RKO (cell line): ENCODE measurements at regions not wholly inside any gene's neighbourhood (a gene's known extent, or its start where the extent isn't known, plus 50 kb on each side); places are given as distances from the start of the nearest gene placed in this dataset.

Experiments used
- DNase-seq: peaks from one replicate; pipeline ENCODE4 v3.0.0-alpha.2; 2016; ENCODE audit warnings: low spot score

DNA sequence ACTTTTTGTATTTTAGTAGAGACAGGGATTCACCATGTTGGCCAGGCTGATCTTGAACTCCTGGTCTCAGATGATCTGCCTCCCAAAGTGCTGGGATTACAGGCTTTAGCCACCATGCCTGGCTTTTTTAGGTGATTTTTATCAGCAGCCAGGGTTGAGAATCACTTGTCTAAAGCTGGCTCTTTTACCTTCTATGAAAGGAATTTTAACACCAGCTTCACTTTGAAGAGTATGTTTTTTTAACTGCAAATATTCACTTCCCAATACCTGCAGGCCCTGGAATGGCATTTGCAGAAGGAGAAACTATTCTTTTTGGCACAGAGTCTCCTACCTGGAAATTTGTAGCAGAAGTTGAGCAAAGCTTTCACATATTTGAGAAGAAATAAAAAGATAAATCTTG, 63.6 kb upstream of the NAA20 start:
- DNase-seq, result no peak

DNA sequence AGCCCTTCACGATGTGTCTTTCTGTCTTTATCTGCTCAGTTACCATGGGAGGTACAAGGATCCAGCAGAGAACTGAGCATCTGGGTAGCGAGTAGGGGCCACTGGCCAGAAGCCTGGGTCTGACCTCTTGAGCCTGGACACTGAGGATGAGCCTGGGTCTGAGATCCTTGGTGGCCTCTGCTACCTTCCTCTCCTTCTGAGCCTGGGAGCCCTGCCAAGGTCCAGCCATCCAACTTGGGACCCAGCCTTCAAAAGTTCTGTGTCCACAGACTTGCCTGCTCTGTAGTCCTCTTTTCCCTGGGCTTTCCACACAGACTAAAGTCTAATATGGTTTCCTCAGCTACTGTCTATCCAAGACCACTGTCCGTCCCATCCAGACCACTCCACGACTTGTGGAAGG, 60.2 kb upstream of the NAA20 start:
- DNase-seq, result no peak

DNA sequence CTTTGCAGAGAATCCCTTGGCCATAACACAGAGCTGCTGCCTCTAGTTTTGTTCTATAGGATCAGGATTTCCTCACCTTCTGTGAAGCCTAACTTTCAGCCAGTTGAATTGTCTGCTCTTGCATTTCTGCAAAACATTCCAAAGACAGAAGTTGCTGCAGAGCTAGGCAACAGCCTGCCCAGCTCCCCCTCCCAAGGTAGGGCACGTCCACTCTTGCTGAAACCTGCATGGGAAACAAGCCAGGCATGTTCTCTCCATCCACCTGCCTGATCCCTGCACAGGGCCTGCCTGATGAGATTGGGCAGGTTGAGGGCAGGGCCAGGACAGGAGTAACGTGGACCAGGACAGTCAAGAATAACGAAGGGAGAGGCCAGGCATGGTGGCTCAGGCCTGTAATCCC, 58.9 kb upstream of the NAA20 start:
- DNase-seq, result no peak

DNA sequence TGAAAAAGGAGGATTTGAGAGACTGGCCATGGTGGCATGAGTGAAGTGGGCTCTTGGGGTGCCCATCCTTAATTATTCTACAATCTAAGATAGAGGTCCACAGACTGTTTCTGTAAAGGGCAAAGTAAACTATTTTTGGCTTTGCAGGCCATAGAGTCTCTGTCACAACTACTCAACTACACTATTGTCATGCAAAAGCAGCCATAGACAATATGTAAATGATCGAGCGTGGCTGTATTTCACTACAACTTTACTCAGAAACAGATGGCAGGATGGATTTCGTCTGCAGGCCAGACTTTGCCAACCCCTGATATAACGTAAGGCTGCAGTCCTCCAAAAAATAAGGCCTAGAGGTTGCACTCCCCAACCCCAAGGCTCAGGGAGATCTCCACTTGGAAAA, 58.2 kb upstream of the NAA20 start:
- no peak for DNase-seq

DNA sequence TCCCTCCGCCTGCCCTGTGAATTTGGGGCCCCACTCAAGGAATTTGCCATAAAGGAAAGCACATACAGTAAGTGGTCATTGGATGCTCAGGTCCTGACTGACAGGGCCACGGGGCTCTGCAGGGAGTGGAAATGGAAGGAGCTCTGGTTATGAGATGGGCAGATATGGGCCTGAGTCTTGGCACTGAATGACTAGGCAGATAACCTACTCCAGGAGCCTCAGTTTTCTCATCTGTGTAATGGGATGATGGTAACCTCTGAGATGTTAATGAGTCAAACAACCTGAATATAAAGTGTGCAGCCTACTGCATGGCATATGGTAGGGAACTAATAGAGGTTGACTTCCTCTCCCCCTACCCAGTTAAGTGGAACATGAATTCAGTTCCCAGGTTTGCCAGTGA, 56.4 kb upstream of the NAA20 start:
- no peak for DNase-seq

DNA sequence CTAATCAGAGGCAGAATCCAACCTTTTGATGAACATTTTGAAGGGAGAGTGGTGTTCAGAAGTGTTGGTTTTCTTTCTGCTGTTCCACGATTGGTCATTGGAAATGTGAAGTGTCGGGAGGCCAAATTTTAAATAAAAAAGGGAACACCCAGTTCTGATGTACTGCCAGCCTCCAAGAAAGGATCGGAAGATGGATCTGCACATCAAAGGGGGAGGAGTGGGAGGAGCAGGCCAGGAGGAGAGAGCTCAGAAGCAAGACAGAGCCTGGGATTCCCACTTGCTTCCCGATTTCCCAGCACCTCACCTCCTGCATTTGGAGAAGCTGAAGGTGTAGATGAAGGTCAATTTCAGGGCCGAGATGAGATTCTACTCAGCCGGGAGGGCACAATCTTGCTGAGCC, 55.9 kb upstream of the NAA20 start:
- no peak for DNase-seq

DNA sequence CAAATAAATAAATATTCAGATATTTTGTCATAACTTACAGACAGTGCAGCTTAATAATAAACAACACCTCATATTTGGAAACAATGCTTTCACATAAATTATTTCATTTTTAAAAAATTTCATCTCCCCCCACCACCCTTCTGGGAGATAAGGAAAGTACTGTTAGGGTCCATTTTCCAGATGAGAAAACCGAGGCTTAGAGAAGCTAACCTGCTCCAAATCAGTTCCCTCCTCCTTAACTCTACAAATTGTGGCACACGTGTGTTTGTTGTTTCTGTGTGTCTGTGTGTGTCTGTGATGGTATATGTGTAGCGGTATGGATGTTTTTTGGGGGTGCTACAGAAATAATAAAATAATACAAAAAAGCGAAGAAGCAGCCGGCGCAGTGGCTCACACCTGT, 54.2 kb upstream of the NAA20 start:
- no peak for DNase-seq

DNA sequence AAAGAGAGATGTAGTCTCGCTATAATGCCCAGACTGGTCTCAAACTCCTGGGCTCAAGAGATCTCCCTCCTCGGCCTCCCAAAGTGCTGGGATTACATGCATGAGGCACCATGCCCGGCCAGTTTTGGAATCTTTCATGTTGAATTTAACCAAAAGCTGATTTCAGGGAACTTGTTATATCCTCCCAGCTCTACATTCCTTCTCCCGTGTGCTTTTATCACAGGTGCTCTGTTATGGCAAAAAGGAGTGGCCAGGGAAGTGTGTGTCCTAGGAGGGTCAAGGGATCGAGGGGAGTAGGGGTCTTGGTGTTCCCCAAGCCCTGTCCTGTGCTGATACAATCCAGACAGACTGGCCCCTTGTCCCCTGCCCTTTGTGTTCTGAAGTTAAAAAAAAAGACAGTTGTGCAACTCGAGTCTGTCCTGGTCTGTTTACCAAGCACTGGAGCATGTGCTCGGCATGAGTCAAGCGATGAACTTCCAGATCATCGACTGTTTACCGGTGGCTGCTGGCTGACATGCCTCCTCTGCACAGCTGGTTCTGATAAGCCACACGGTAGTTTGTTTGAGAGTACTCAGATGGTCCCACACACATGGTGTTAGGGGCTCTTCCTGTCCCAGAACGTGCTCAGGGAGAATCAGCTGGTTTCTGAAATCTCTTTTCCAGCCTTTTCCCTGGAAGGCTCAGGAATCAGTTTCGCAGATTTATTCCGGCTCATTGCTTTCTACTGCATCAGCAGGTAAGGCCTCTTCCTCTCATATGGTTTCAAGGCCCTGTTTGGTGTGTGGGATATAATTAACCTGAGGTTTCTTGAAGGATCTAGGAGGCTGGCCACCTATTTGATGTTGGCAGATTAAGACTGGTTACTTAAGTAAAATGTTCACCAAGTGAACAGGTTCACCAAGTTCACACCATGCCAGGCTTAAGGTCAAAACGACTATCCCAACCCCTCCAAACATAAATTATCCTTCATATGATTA, 52.6 kb upstream of the NAA20 start:
- peak; percentile 17 for DNase-seq

DNA sequence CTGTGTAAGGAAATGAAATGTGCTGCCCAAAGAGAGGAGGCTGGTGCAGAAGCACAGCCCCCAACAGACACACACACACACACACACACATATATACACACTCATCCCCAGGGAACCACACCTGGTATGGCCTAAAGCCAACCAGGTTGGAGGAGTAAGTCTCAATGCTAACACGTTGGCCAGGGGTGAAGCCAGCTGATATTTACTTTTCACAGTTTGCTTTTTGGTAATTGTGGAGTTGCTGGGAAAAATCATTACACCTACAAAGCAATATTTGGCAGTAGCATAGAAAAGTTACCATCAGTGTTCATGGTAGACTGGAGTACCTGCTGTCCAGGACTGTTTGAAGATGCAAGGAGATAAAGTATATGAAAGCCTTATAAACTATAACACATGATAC, 50.3 kb upstream of the NAA20 start:
- no peak for DNase-seq
